SK-N-SH treated with all-trans-retinoic acid at 6 μM for 48 hours (cell line): ENCODE measurements at regions not wholly inside any gene's neighbourhood (a gene's known extent, or its start where the extent isn't known, plus 50 kb on each side); places are given as distances from the start of the nearest gene placed in this dataset.

Experiments
- RARB ChIP-seq: fragments of 250-450 bp; sonication (Bioruptor Pico); IDR thresholded peaks from 2 replicates; pipeline ENCODE4 v1.8.0; 2021; ENCODE audit warnings: mild to moderate bottlenecking, moderate library complexity
- ZNF8 ChIP-seq: fragments of 450-650 bp; formaldehyde crosslinking; IDR thresholded peaks from 2 replicates; pipeline ENCODE4 v1.5.0; 2020; ENCODE audit warnings: mild to moderate bottlenecking, moderate library complexity
- TF ChIP-seq, protein P1 (sequence below): fragments of 250-450 bp; sonication (Bioruptor Pico); IDR thresholded peaks from 2 replicates; pipeline ENCODE4 v1.8.0; 2020; ENCODE audit warnings: mild to moderate bottlenecking, moderate library complexity, borderline replicate concordance
- TF ChIP-seq, protein P2 (sequence below): fragments of 250-450 bp; sonication (Bioruptor Pico); IDR thresholded peaks from 2 replicates; pipeline ENCODE4 v1.8.0; 2021; ENCODE audit warnings: low read depth, mild to moderate bottlenecking, moderate library complexity, borderline replicate concordance

DNA sequence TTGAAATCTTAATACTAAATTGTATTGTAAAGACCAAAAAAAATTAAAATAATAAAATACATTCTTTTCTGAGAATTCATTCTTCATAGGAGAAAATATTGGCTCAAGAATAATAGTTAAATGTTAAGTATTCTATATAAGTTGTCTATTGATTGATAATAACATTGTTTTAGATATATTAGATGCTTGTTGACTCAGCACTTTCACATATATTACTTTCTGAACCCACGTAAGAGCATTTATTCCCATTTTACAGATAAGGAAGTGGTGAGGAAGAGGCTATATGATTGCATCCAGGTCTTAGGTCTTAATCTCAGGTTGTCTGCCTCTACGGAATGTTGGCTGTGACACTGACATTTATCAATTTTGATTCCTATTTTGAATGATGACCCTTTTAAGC lies 898.8 kb downstream of the TTLL7 start:
- TF ChIP-seq, protein P1, sequence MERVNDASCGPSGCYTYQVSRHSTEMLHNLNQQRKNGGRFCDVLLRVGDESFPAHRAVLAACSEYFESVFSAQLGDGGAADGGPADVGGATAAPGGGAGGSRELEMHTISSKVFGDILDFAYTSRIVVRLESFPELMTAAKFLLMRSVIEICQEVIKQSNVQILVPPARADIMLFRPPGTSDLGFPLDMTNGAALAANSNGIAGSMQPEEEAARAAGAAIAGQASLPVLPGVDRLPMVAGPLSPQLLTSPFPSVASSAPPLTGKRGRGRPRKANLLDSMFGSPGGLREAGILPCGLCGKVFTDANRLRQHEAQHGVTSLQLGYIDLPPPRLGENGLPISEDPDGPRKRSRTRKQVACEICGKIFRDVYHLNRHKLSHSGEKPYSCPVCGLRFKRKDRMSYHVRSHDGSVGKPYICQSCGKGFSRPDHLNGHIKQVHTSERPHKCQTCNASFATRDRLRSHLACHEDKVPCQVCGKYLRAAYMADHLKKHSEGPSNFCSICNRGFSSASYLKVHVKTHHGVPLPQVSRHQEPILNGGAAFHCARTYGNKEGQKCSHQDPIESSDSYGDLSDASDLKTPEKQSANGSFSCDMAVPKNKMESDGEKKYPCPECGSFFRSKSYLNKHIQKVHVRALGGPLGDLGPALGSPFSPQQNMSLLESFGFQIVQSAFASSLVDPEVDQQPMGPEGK (CRISPR knock-in tag), result no peak
- TF ChIP-seq RARB (CRISPR knock-in tag), result no peak
- TF ChIP-seq, protein P2, sequence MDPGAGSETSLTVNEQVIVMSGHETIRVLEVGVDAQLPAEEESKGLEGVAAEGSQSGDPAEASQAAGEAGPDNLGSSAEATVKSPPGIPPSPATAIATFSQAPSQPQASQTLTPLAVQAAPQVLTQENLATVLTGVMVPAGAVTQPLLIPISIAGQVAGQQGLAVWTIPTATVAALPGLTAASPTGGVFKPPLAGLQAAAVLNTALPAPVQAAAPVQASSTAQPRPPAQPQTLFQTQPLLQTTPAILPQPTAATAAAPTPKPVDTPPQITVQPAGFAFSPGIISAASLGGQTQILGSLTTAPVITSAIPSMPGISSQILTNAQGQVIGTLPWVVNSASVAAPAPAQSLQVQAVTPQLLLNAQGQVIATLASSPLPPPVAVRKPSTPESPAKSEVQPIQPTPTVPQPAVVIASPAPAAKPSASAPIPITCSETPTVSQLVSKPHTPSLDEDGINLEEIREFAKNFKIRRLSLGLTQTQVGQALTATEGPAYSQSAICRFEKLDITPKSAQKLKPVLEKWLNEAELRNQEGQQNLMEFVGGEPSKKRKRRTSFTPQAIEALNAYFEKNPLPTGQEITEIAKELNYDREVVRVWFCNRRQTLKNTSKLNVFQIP (CRISPR knock-in tag), result no peak
- TF ChIP-seq ZNF8, result no peak
